ENCODE measurements at regions not wholly inside any gene's neighbourhood (a gene's known extent, or its start where the extent isn't known, plus 50 kb on each side); places are given as distances from the start of the nearest gene placed in this dataset.

GRCh38 chr22:27080036-27080578, 422.7 kb downstream of the MIAT start (continued):
- TF ChIP-seq CHD7 (IDR thresholded peaks at IDR 0.05; ENCODE audit: insufficient replicate concordance, low read length) (no peak), NRF1 (IDR thresholded peaks at IDR 0.05; ENCODE audit: low read depth, low read length) (no peak), RNF2 (IDR thresholded peaks at IDR 0.05; ENCODE audit: borderline replicate concordance, low read depth, low read length, missing control alignments, poor library complexity, severe bottlenecking) (no peak), TEAD4 (IDR thresholded peaks at IDR 0.05; ENCODE audit: low read depth, low read length) (no peak), E2F6 (IDR thresholded peaks at IDR 0.05) (no peak), POLR2A (IDR thresholded peaks at IDR 0.05; ENCODE audit: control extremely low read depth in 1 of 2, low read depth in 2 of 2, low read length in 2 of 2) (no peak)

Data from H1 (cell line).